ENCODE measurements at regions not wholly inside any gene's neighbourhood (a gene's known extent, or its start where the extent isn't known, plus 50 kb on each side); places are given as distances from the start of the nearest gene placed in this dataset.
"Not testable (repeated sequence)": the region's sequence is repeated elsewhere in the genome, so short reads cannot be mapped to it uniquely, and the experiment has no call there.

DNA sequence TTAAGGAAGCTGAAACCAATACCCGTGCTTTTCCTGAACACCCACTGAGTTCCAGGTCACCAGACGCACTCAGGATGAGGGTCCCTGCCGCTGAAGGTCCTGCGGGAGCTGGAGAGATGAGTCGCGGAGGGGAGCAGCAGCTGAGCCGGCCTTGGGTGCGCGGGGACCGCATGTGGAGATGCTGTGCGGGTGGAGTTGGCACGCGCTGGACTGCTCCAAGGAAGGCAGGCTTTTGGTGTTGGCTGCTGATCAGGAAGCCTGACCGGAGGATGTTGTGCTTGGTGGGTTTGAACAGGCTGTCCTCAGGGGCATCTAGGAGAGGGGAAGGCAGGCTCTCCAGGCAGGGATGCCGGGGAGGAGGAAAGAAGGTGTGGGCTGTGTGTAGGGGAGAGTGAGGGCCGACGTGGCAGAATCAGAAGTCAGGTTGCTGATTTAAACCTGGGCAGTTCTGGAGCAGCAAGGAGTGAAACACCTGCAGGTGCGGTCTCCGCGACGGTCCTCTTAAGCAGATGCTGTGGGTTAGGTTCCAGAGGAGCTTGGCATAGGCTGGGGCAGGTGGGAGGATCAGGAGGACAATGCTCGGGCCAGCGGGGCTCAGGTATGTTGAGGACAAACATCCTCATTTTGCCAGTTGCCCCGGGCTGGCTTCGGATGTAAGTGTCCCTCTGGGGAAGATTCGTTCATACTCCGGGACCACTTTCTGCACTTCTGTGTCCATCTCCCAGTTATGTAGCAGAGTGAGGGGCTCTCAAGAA is 197.5 kb upstream of the B3GAT1 start:
- DNase-seq (no peak), ATAC-seq (ENCODE audit: low read depth) (no peak)
- H3K4me1 Mint-ChIP-seq: no peaks in the 10 kb centered on the region
- peaks cover 6% of the 10 kb centered on the region for H3K27me3 Mint-ChIP-seq
- POLR2A ChIA-PET: no interaction called here
- H3K4me3 Mint-ChIP-seq: no peak overlapping the region
- H3K9me3 Mint-ChIP-seq: no peaks in the 10 kb centered on the region
- no peak overlapping the region for H3K27ac Mint-ChIP-seq
- H3K36me3 Mint-ChIP-seq: no peaks in the 10 kb centered on the region

- Mint-ChIP-seq H3K4me3 (no peak overlapping the region), H3K36me3 (no peaks in the 10 kb centered on the region), H3K27me3 (peaks cover 12% of the 10 kb centered on the region), H3K4me1 (no peaks in the 10 kb centered on the region), H3K9me3 (no peaks in the 10 kb centered on the region), H3K27ac (no peak overlapping the region)
- ATAC-seq (ENCODE audit: low read depth): no peak
- no peak for DNase-seq
- POLR2A ChIA-PET: no interaction called here
Measured at GRCh38 chr11:134607963-134608750, 196.1 kb upstream of the B3GAT1 start.

DNA sequence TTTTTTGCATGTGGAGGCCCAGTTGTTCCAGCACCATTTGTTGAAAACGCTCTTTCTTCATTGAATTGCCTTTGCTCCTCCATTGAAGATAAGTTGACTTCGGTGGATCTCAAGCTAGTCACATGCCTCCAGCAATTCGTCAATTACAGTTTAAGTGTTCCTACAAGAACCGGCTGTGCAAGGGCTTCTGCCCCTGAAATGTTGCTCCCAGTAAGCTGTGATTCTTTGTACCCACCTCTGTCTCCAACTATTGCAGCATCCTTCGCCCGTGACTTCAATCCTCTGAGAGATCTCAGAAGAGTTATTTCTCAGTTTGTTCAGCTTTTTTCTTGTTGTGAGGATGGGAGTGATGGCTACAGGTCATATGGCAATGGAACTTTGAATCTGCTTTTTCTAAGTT is 194.2 kb upstream of the B3GAT1 start:
- Mint-ChIP-seq H3K4me3 (no peak overlapping the region), H3K36me3 (no peaks in the 10 kb centered on the region)

GRCh38 chr11:134604886-134605285 is 192.8 kb upstream of the B3GAT1 start:
- H3K27me3 Mint-ChIP-seq: peaks cover 21% of the 10 kb centered on the region
- no peak overlapping the region for H3K27ac Mint-ChIP-seq
- no peak overlapping the region for H3K4me3 Mint-ChIP-seq
- no peaks in the 10 kb centered on the region for H3K4me1 Mint-ChIP-seq
- POLR2A ChIA-PET: no interaction called here
- H3K9me3 Mint-ChIP-seq: no peaks in the 10 kb centered on the region
- DNase-seq (no peak), ATAC-seq (ENCODE audit: low read depth) (no peak)
- H3K36me3 Mint-ChIP-seq: no peaks in the 10 kb centered on the region

More for the DNA sequence above, 194.2 kb upstream of the B3GAT1 start:
- Mint-ChIP-seq H3K27ac (no peak overlapping the region), H3K4me1 (no peaks in the 10 kb centered on the region), H3K9me3 (no peaks in the 10 kb centered on the region), H3K27me3 (peaks cover 18% of the 10 kb centered on the region)
- POLR2A ChIA-PET: no interaction called here
- no peak for ATAC-seq (ENCODE audit: low read depth)
- no peak for DNase-seq

DNA sequence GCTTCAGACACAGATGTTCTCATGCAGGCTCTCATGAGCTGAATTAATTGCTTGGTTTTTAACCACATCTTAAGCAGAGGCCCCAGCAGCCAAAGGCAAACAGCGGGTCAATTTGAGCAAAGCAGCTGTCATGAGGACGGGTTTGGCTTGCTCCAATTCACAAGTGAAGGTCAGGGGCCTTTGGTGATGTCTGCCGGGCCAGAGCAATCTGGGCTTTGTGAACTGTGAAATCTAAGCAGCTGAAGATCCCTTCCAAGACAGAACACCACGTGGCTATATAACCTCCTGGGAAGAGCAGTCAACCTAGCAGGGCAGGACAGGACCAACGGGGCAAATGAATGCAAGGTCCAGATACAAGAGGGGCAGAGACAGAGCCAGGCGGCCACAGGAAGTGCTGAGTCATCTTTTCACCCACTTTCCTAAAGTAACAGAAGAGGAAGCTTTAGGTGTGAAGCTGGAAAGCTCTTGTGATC is 187.3 kb upstream of the B3GAT1 start:
- H3K4me3 Mint-ChIP-seq: no peak overlapping the region
- DNase-seq: no peak
- H3K36me3 Mint-ChIP-seq: no peaks in the 10 kb centered on the region
- H3K27me3 Mint-ChIP-seq: peaks cover 22% of the 10 kb centered on the region
- no peak for ATAC-seq (ENCODE audit: low read depth)
- H3K27ac Mint-ChIP-seq: no peak overlapping the region
- POLR2A ChIA-PET: no interaction called here
- peaks cover 2% of the 10 kb centered on the region for H3K4me1 Mint-ChIP-seq
- no peaks in the 10 kb centered on the region for H3K9me3 Mint-ChIP-seq

DNA sequence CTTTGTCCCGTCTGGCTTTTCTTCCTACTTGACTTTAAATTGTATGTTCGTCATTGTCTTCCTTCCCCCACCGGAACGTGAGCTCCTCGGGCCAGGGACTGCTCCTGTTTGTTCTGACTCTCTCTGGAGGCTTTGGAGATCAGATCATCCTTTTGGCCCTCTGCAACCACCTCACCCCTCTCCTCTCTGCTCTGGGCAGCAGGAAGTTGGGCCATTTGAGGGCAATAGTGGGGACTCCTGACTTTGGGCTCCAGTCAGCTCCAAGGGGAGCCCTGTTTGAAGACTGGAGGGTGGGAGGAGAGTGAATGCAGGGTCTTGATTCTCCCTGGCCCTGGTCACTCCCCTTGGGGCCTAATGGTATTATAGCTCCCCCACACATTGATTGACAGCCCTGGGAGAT is 186.3 kb upstream of the B3GAT1 start:
- peaks cover 2% of the 10 kb centered on the region for H3K4me1 Mint-ChIP-seq
- no peak for DNase-seq
- ATAC-seq (ENCODE audit: low read depth): no peak
- H3K4me3 Mint-ChIP-seq: no peak overlapping the region
- H3K27me3 Mint-ChIP-seq: peaks cover 19% of the 10 kb centered on the region
- POLR2A ChIA-PET: no interaction called here
- no peak overlapping the region for H3K27ac Mint-ChIP-seq
- no peaks in the 10 kb centered on the region for H3K9me3 Mint-ChIP-seq
- no peaks in the 10 kb centered on the region for H3K36me3 Mint-ChIP-seq

- Mint-ChIP-seq H3K27me3 (peaks cover 15% of the 10 kb centered on the region), H3K36me3 (no peaks in the 10 kb centered on the region), H3K27ac (no peak overlapping the region), H3K9me3 (no peaks in the 10 kb centered on the region), H3K4me1 (peaks cover 2% of the 10 kb centered on the region), H3K4me3 (no peak overlapping the region)
- DNase-seq (no peak), ATAC-seq (ENCODE audit: low read depth) (no peak)
- POLR2A ChIA-PET: no interaction called here
Measured at GRCh38 chr11:134597452-134597851, 185.4 kb upstream of the B3GAT1 start.

DNA sequence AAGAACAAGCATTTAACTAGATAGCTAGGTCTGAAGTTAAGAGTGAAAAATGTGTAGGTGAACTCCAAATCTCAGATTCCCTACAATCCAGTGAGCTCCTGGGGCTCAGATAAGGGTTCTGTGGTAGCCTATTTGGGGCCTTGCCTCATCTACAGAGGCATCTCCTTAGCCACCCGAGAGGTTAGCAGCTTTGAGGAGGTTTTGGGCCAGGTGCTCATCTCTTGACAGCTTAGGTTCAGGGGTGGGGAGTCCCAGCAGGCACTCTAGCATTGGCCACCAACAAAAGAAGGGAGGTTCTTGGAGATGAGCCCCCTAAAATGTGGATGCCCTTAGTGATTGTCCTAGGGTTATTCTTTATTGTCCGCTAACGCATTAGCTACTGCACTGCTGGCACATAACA is 184.4 kb upstream of the B3GAT1 start:
- Mint-ChIP-seq H3K27me3 (peaks cover 12% of the 10 kb centered on the region), H3K4me1 (peaks cover 2% of the 10 kb centered on the region), H3K4me3 (no peak overlapping the region), H3K9me3 (no peaks in the 10 kb centered on the region), H3K36me3 (no peaks in the 10 kb centered on the region), H3K27ac (no peak overlapping the region)
- POLR2A ChIA-PET: no interaction called here
- ATAC-seq (ENCODE audit: low read depth) (no peak), DNase-seq (no peak)

DNA sequence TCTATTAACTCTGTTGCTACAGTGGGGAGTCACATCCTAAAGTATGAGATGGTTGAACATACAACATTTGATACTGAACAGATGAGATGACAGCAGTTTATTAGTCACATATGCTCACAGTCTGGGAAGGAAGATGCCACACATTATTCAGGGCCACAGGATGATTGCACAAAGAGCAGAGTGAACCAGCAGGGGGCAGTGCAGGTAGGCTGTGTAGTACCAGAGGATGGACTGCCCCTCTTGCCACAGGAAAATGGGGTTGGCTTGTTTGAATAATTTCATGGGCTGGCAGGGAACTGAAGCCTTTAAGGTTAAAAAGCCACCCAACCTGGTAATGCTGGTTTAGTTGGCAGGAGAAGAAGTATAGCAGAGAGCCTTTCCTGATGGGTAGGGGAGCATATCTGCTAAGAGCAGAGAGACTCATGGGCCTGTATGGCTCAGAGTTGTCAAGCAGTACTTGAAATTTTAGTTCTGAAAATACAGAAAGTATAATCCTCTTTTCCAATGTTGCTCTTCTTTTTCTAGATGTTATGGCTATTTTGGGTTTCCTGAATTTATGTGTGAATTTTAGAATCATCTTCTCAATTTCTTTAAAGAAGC is 180.4 kb upstream of the B3GAT1 start:
- Mint-ChIP-seq H3K36me3 (no peaks in the 10 kb centered on the region), H3K27me3 (peaks cover 22% of the 10 kb centered on the region), H3K4me1 (peaks cover 5% of the 10 kb centered on the region), H3K9me3 (no peaks in the 10 kb centered on the region), H3K27ac (no peak overlapping the region), H3K4me3 (no peak overlapping the region)
- DNase-seq (peak; percentile 63), ATAC-seq (ENCODE audit: low read depth) (peak; percentile 77)
- POLR2A ChIA-PET: no interaction called here

DNA sequence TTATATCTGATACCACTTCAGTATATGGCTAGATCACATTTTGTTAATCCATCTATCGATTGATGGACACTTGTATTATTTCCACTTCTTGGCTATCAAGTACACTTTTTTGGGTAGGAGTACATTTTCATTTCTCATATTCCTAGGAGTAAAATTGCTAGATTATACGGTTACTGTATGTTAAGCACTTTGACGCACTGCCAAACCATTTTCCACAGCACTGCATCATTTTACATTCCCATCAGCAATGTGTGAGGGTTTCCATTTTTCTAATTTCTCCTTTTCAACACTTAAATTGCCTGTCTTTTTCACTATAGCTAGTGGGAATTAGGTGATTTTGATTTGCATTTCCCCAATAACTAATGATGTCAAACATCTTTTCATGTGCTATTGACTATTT is 179.3 kb upstream of the B3GAT1 start:
- Mint-ChIP-seq H3K36me3 (no peaks in the 10 kb centered on the region), H3K4me1 (peaks cover 5% of the 10 kb centered on the region), H3K27ac (no peak overlapping the region), H3K9me3 (no peaks in the 10 kb centered on the region), H3K4me3 (no peak overlapping the region), H3K27me3 (peaks cover 26% of the 10 kb centered on the region)
- no peak for DNase-seq
- ATAC-seq (ENCODE audit: low read depth): no peak
- POLR2A ChIA-PET: no interaction called here

- DNase-seq (no peak), ATAC-seq (ENCODE audit: low read depth) (no peak)
- H3K36me3 Mint-ChIP-seq: no peaks in the 10 kb centered on the region
- H3K27me3 Mint-ChIP-seq: peaks cover 31% of the 10 kb centered on the region
- no peak overlapping the region for H3K4me3 Mint-ChIP-seq
- H3K4me1 Mint-ChIP-seq: peaks cover 5% of the 10 kb centered on the region
- POLR2A ChIA-PET: no interaction called here
- H3K27ac Mint-ChIP-seq: no peak overlapping the region
- H3K9me3 Mint-ChIP-seq: no peaks in the 10 kb centered on the region
Measured at GRCh38 chr11:134589129-134589528, 177.1 kb upstream of the B3GAT1 start.

DNA sequence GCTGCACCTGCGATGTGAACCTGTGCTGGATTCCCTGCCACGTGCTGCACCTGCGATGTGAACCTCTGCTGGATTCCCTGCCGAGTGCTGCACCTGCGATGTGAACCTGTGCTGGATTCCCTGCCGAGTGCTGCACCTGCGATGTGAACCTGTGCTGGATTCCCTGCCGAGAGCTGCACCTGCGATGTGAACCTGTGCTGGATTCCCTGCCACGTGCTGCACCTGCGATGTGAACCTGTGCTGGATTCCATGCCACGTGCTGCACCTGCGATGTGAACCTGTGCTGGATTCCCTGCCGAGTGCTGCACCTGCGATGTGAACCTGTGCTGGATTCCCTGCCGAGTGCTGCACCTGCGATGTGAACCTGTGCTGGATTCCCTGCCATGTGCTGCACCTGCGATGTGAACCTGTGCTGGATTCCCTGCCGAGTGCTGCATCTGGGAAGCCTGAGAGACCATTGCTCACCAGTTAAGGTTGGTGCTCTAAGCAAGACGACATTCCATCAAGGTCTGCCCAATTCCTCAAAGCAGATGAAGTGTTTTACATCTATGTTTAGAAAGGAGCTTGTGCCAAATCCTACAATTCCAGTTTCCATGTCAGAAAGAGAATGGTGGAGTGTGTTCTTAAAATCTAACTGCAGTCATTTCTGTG is 176.5 kb upstream of the B3GAT1 start:
- H3K9me3 Mint-ChIP-seq; DNase-seq; H3K4me3 Mint-ChIP-seq; POLR2A ChIA-PET; ATAC-seq (ENCODE audit: low read depth); H3K36me3 Mint-ChIP-seq; H3K27ac Mint-ChIP-seq: not testable (repeated sequence)
- Mint-ChIP-seq H3K4me1 (peaks cover 10% of the 10 kb centered on the region), H3K27me3 (peaks cover 31% of the 10 kb centered on the region)

GRCh38 chr11:134587345-134587744 is 175.3 kb upstream of the B3GAT1 start:
- H3K27ac Mint-ChIP-seq: no peak overlapping the region
- DNase-seq: no peak
- H3K4me3 Mint-ChIP-seq: no peak overlapping the region
- H3K4me1 Mint-ChIP-seq: peaks cover 21% of the 10 kb centered on the region
- no peaks in the 10 kb centered on the region for H3K36me3 Mint-ChIP-seq
- H3K27me3 Mint-ChIP-seq: peaks cover 31% of the 10 kb centered on the region
- ATAC-seq (ENCODE audit: low read depth): no peak
- POLR2A ChIA-PET: no interaction called here
- no peaks in the 10 kb centered on the region for H3K9me3 Mint-ChIP-seq

Data from activated naive CD8-positive, alpha-beta T cell treated with anti-CD3 and anti-CD28 coated beads, Interleukin-2, amount 10 ng/mL, durations not matched to agents 7 days and 5 days (primary cell).